CD8-positive, alpha-beta memory T cell (primary cell): ENCODE measurements at regions not wholly inside any gene's neighbourhood (a gene's known extent, or its start where the extent isn't known, plus 50 kb on each side); places are given as distances from the start of the nearest gene placed in this dataset.

ENCODE experiments used
- CTCF ChIA-PET: fragments of 350-600 bp; sonication (Branson Sonifier 250); formaldehyde crosslinking; loops from one replicate; lab custom pipeline; 2021; ENCODE audit warnings: antibody characterized with exemption; lab: Charles Lee
- POLR2A ChIA-PET: fragments of 350-600 bp; sonication (Branson Sonifier 250); formaldehyde crosslinking; loops from one replicate; lab custom pipeline; 2021; ENCODE audit warnings: antibody characterized with exemption; lab: Charles Lee
- DNase-seq, 5 donors: peaks; one replicate each; pipeline versions ENCODE4 v3.0.0 to v3.0.0-alpha.2; 2020 to 2022; ENCODE audit warnings: mixed read lengths in 1 of 5
- H3K27ac ChIP-seq: one replicate; pipeline ENCODE4 v1.7.0; 2013; ENCODE audit warnings: low read depth, mild to moderate bottlenecking, low read length, moderate library complexity
- H3K27me3 ChIP-seq: 2 replicates; pipeline ENCODE4 v1.7.0; 2013; ENCODE audit warnings: low read length, mild to moderate bottlenecking; ENCODE audit not compliant: insufficient read depth, poor library complexity, severe bottlenecking
- H3K36me3 ChIP-seq: 2 replicates; pipeline ENCODE4 v1.7.0; 2013; ENCODE audit warnings: mild to moderate bottlenecking, low read length, moderate library complexity; ENCODE audit not compliant: insufficient read depth
- H3K4me1 ChIP-seq: 2 replicates; pipeline ENCODE4 v1.7.0; 2013; ENCODE audit warnings: mild to moderate bottlenecking, low read length, moderate library complexity; ENCODE audit not compliant: insufficient read depth
- H3K4me3 ChIP-seq: 2 replicates; pipeline ENCODE4 v1.7.0; 2013; ENCODE audit warnings: mild to moderate bottlenecking, low read length
- H3K9me3 ChIP-seq: 2 replicates; pipeline ENCODE4 v1.7.0; 2013; ENCODE audit warnings: mild to moderate bottlenecking, low read length
- H3K27ac Mint-ChIP-seq, 8 donors: one replicate each; pipeline ENCODE4 v1.8.0; 2020 to 2021; ENCODE audit warnings: mixed read lengths in 8 of 8, mild to moderate bottlenecking in 6 of 8, inconsistent platforms in 3 of 8, moderate library complexity in 3 of 8
- H3K27me3 Mint-ChIP-seq, 2 donors: one replicate each; pipeline ENCODE4 v1.8.0; 2020 to 2021; ENCODE audit warnings: mixed read lengths in 2 of 2, mild to moderate bottlenecking in 1 of 2, moderate library complexity in 1 of 2
- H3K36me3 Mint-ChIP-seq, 3 donors: one replicate each; pipeline ENCODE4 v1.8.0; 2020 to 2021; ENCODE audit warnings: mixed read lengths in 3 of 3, inconsistent platforms in 1 of 3, mild to moderate bottlenecking in 1 of 3
- H3K4me1 Mint-ChIP-seq, 3 donors: one replicate each; pipeline ENCODE4 v1.8.0; 2020 to 2021; ENCODE audit warnings: mixed read lengths in 3 of 3, inconsistent platforms in 1 of 3, mild to moderate bottlenecking in 1 of 3
- H3K4me3 Mint-ChIP-seq, 7 donors: one replicate each; pipeline ENCODE4 v1.8.0; 2020 to 2021; ENCODE audit warnings: mixed read lengths in 7 of 7, mild to moderate bottlenecking in 6 of 7, moderate library complexity in 4 of 7, inconsistent platforms in 2 of 7
- H3K9me3 Mint-ChIP-seq, 5 donors: one replicate each; pipeline ENCODE4 v1.8.0; 2020 to 2022; ENCODE audit warnings: mixed read lengths in 5 of 5, mild to moderate bottlenecking in 3 of 5, moderate library complexity in 2 of 5, inconsistent platforms in 1 of 5

DNA sequence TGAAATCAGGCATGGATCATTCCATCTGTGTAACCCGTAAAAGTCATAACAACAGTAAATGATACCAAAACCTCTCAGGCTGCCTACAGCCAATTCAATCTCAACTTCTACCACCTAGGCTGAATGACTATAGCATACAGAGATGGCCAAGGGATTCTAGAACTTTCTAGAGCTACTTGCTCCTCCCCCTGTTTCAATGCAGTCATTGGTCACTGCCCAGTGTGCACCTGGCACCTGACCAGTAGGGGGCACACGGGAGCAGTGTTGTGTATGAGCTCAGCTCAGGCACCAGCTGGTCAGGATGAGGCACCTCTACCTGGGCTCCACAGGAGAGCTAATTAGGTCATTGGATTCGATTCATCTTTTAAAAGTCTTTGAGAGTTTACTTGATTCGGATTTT, 86.2 kb downstream of the PLEKHG1 start:
- no peaks in the 10 kb centered on the region for H3K27me3 Mint-ChIP-seq
- H3K27ac ChIP-seq, result no peak overlapping the region
- no peak overlapping the region for H3K4me3 ChIP-seq
- H3K4me1 ChIP-seq, result no peaks in the 10 kb centered on the region
- H3K9me3 ChIP-seq, result no peaks in the 10 kb centered on the region
- H3K27ac Mint-ChIP-seq, result no peak overlapping the region
- H3K4me1 Mint-ChIP-seq, result no peaks in the 10 kb centered on the region
- no peaks in the 10 kb centered on the region for H3K36me3 Mint-ChIP-seq
- no peak overlapping the region for H3K4me3 Mint-ChIP-seq
- ChIA-PET CTCF (interaction anchor here (1.1 to 1.7 kb wide), 6 partner anchors 9 to 129 kb away, joined by 3 to 6 read pairs (median 4); no protein-coding TSS in a partner anchor), POLR2A (interaction anchor here (1.0 kb wide), 1 partner anchor 85 kb away, joined by 3 read pairs; no protein-coding TSS in a partner anchor)
- no peaks in the 10 kb centered on the region for H3K36me3 ChIP-seq
- peak in 3 of 5 donors; percentile 14 to 63 (median 17) for DNase-seq
- H3K27me3 ChIP-seq, result no peaks in the 10 kb centered on the region
- H3K9me3 Mint-ChIP-seq, result no peaks in the 10 kb centered on the region

DNA sequence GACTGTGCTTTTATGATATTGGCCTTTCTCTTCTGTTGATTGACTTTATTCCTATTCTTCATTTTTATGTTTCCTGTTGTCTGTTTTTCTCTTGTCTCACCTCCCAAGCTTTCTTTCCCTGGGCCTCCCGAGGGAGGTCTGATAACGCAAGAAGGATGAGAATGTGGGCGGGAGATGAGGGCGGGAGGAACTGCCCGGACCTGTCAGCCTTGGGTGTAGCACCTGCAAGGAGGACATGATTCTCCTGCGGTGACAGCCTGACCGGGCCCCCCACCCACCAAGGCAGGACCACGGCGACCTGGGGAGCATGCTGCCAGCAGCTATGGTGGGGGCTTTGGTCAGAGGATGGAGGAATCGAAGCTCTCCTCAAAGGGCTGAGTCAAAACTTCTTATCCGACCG, 86.9 kb downstream of the PLEKHG1 start:
- Histone ChIP-seq H3K36me3 (no peaks in the 10 kb centered on the region), H3K27ac (no peak overlapping the region), H3K4me3 (no peak overlapping the region), H3K4me1 (no peaks in the 10 kb centered on the region), H3K27me3 (no peaks in the 10 kb centered on the region), H3K9me3 (no peaks in the 10 kb centered on the region)
- no peaks in the 10 kb centered on the region for H3K36me3 Mint-ChIP-seq
- H3K4me3 Mint-ChIP-seq, result no peak overlapping the region
- H3K27me3 Mint-ChIP-seq, result no peaks in the 10 kb centered on the region
- no peaks in the 10 kb centered on the region for H3K9me3 Mint-ChIP-seq
- H3K27ac Mint-ChIP-seq, result no peak overlapping the region
- DNase-seq, result no peak
- ChIA-PET CTCF (interaction anchor here (1.1 to 1.7 kb wide), 5 partner anchors 8 to 129 kb away, joined by 3 to 6 read pairs (median 3); no protein-coding TSS in a partner anchor), POLR2A (no interaction called here)
- no peaks in the 10 kb centered on the region for H3K4me1 Mint-ChIP-seq

DNA sequence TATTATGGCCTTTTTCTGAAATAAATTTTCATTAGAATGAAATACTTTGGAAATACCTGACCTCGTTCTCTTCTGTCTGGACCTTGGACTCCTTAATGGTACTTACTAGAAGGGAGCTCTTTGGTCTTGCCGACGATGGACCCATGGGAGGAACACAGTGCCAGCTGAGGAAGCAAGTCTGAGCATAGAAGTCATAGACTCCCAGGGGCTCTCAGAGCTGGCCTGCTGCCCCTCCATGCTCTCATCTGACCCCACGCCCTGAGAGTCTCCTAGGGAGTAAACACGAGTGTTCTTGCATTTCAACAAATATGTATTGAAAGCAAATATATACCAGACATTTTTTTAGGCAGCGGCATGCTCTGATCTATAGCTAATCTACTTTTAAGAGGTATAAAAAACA, 87.8 kb downstream of the PLEKHG1 start:
- POLR2A ChIA-PET, result no interaction called here
- Mint-ChIP-seq H3K27me3 (no peaks in the 10 kb centered on the region), H3K9me3 (no peaks in the 10 kb centered on the region), H3K36me3 (no peaks in the 10 kb centered on the region), H3K27ac (no peak overlapping the region), H3K4me1 (no peaks in the 10 kb centered on the region), H3K4me3 (no peak overlapping the region)
- Histone ChIP-seq H3K9me3 (no peaks in the 10 kb centered on the region), H3K36me3 (no peaks in the 10 kb centered on the region), H3K27ac (no peak overlapping the region), H3K4me3 (no peak overlapping the region), H3K4me1 (no peaks in the 10 kb centered on the region), H3K27me3 (no peaks in the 10 kb centered on the region)
- CTCF ChIA-PET, result no interaction called here
- DNase-seq, result no peak

DNA sequence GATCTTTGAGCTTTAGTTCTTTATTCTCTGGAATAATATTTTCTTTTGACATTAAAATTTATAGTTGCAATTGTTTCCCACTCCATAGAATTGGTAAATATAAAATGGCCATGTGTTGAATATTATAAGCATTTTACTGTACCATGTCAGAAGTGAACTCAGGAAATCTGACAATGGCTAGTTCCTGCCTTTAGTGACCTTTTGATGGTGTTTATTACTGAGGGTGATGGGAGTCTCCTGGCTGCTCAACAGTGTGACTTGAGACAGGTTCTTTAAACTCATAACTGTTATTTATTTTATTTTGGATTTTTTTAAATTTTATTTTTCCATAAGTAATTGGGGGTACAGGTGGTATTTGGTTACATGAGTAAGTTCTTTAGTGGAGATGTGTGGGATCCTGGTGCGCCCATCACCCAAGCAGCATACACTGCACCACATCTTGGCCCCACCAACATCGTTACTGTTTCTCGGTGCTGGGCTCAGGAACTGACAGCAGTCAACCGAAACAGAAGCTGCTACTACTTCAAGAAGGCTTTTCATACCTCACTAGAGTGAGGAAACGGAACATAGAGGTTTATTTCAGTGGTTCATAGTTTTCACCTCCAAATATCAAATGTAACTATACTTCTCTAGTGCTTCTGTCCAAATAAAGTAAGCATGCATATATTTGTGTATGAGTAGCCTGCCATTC, 90.4 kb downstream of the PLEKHG1 start:
- H3K27me3 ChIP-seq, result no peaks in the 10 kb centered on the region
- CTCF ChIA-PET, result no interaction called here
- H3K36me3 Mint-ChIP-seq, result no peaks in the 10 kb centered on the region

DNA sequence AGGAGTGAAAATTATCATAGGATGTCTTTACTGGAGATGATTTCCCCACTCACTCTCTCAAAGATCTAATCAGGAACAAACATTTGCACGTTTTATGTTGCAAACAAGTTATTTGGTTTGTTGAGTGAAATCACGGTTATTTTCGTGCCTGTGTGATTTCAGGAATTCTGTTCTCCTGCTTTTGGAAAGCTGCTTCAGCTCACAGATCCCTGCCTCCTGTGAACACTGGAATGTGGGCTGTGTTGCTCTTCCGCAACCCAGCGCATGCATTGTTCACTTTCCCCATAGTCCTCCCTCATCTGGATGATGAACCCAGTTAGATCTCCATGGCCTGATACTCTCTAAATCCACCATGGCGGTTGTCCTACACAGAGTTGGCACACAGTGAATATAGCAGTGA, 91.0 kb downstream of the PLEKHG1 start:
- CTCF ChIA-PET, result no interaction called here

More for the DNA sequence above, 90.4 kb downstream of the PLEKHG1 start:
- Mint-ChIP-seq H3K9me3 (no peaks in the 10 kb centered on the region), H3K27me3 (no peaks in the 10 kb centered on the region), H3K4me3 (no peak overlapping the region), H3K4me1 (no peaks in the 10 kb centered on the region), H3K27ac (no peak overlapping the region)
- Histone ChIP-seq H3K4me3 (no peak overlapping the region), H3K4me1 (no peaks in the 10 kb centered on the region), H3K36me3 (no peaks in the 10 kb centered on the region), H3K27ac (no peak overlapping the region), H3K9me3 (no peaks in the 10 kb centered on the region)
- no peak for DNase-seq
- POLR2A ChIA-PET, result no interaction called here

DNA sequence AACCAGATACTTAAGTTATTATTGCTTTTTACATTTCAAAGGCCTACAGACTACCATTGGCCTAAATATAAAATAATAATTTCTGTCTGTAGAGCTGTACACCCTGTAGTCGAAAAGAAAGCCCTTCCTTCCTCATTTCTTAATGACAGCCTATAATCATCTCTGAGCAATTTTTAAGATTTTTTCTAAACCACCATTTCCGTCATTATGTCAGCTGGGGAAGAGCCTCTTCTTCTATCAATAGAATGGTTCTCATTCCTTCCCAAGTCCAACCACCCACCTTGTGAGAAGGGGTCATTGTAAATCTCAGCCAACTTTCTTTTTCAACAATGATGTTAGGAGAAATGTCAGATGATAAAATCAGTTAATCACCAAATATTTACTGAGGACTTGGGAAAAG, 91.8 kb downstream of the PLEKHG1 start:
- no peak for DNase-seq
- no peak overlapping the region for H3K27ac ChIP-seq
- H3K27me3 ChIP-seq, result no peaks in the 10 kb centered on the region
- H3K4me1 ChIP-seq, result no peaks in the 10 kb centered on the region
- Mint-ChIP-seq H3K4me3 (no peak overlapping the region), H3K36me3 (peaks cover 0 to 1% (median 0%) of the 10 kb centered on the region in 3 donors), H3K27me3 (no peaks in the 10 kb centered on the region), H3K27ac (no peak overlapping the region), H3K4me1 (no peaks in the 10 kb centered on the region), H3K9me3 (no peaks in the 10 kb centered on the region)
- ChIA-PET POLR2A (no interaction called here), CTCF (no interaction called here)
- H3K4me3 ChIP-seq, result no peak overlapping the region
- H3K36me3 ChIP-seq, result no peaks in the 10 kb centered on the region
- no peaks in the 10 kb centered on the region for H3K9me3 ChIP-seq

More for the DNA sequence above, 91.0 kb downstream of the PLEKHG1 start:
- H3K4me3 Mint-ChIP-seq, result no peak overlapping the region
- no peaks in the 10 kb centered on the region for H3K36me3 Mint-ChIP-seq
- POLR2A ChIA-PET, result no interaction called here
- DNase-seq, result no peak
- H3K27me3 Mint-ChIP-seq, result no peaks in the 10 kb centered on the region
- Histone ChIP-seq H3K27ac (no peak overlapping the region), H3K4me3 (no peak overlapping the region), H3K36me3 (no peaks in the 10 kb centered on the region), H3K27me3 (no peaks in the 10 kb centered on the region), H3K9me3 (no peaks in the 10 kb centered on the region), H3K4me1 (no peaks in the 10 kb centered on the region)
- H3K9me3 Mint-ChIP-seq, result no peaks in the 10 kb centered on the region
- no peaks in the 10 kb centered on the region for H3K4me1 Mint-ChIP-seq
- H3K27ac Mint-ChIP-seq, result no peak overlapping the region

DNA sequence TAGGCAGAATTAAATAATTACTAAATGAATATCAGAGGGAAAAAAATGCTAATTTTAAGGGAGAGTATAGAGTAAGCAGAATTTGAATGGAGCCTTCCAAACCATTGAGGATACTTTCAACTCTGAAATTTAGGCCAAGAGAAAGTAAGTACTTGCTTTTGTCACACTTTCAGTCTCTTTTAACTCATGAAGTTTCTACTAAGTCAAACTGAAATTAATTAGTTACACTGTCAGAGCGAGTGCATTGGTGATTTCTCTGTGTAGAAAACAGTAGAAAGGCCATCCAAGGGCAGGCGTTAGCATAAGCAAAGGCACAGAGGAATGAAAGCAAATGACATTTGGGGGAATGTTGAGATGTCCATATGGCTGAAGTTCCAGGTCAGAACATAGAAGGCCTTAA, 92.9 kb downstream of the PLEKHG1 start:
- Mint-ChIP-seq H3K27ac (no peak overlapping the region), H3K4me1 (no peaks in the 10 kb centered on the region), H3K9me3 (no peaks in the 10 kb centered on the region), H3K4me3 (no peak overlapping the region), H3K36me3 (peaks cover 0 to 1% (median 0%) of the 10 kb centered on the region in 3 donors), H3K27me3 (no peaks in the 10 kb centered on the region)
- no peaks in the 10 kb centered on the region for H3K4me1 ChIP-seq
- ChIA-PET POLR2A (no interaction called here), CTCF (no interaction called here)
- no peaks in the 10 kb centered on the region for H3K9me3 ChIP-seq
- no peaks in the 10 kb centered on the region for H3K27me3 ChIP-seq
- H3K4me3 ChIP-seq, result no peak overlapping the region
- H3K27ac ChIP-seq, result no peak overlapping the region
- no peak for DNase-seq
- H3K36me3 ChIP-seq, result no peaks in the 10 kb centered on the region

DNA sequence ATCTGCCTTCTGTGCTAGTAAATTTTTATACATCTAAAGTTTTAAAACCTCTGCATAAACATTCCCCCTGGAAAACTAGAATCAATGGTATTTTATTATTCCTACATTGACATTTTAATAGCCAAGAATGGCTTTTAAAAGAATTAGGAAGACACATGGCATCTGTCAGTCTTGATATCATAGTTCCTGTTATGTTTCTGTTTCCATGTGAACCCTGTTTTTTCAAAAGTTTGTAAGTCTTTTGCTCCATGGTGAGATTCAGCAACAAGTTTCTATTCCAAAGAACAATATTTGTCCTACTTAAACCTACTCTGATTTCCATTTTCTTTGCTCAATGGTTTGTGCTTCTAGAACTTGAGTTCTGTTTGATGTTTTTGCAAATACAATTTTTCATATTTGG, 95.2 kb downstream of the PLEKHG1 start:
- H3K27ac ChIP-seq, result no peak overlapping the region
- Mint-ChIP-seq H3K36me3 (peaks cover 0 to 1% (median 0%) of the 10 kb centered on the region in 3 donors), H3K27me3 (no peaks in the 10 kb centered on the region), H3K9me3 (no peaks in the 10 kb centered on the region), H3K4me1 (no peaks in the 10 kb centered on the region), H3K27ac (no peak overlapping the region), H3K4me3 (no peak overlapping the region)
- DNase-seq, result no peak
- H3K36me3 ChIP-seq, result no peaks in the 10 kb centered on the region
- no peaks in the 10 kb centered on the region for H3K4me1 ChIP-seq
- H3K4me3 ChIP-seq, result no peak overlapping the region
- H3K9me3 ChIP-seq, result no peaks in the 10 kb centered on the region
- H3K27me3 ChIP-seq, result no peaks in the 10 kb centered on the region
- ChIA-PET CTCF (interaction anchor here (1.2 kb wide), 1 partner anchor 9 kb away, joined by 3 read pairs; no protein-coding TSS in a partner anchor), POLR2A (no interaction called here)
